ENCODE measurements at regions not wholly inside any gene's neighbourhood (a gene's known extent, or its start where the extent isn't known, plus 50 kb on each side); places are given as distances from the start of the nearest gene placed in this dataset.
"Not testable (repeated sequence)": the region's sequence is repeated elsewhere in the genome, so short reads cannot be mapped to it uniquely, and the experiment has no call there.

GRCh38 chr13:100762126-100762525 is 87.5 kb upstream of the TMTC4 start:
- DNase-seq, H3K4me3 Mint-ChIP-seq, POLR2A ChIA-PET, H3K36me3 Mint-ChIP-seq, H3K27ac Mint-ChIP-seq, H3K9me3 Mint-ChIP-seq, ATAC-seq, H3K4me1 Mint-ChIP-seq: not testable (repeated sequence)
- peaks cover 1 to 11% (median 8%) of the 10 kb centered on the region in 5 donors for H3K27me3 Mint-ChIP-seq

GRCh38 chr13:100755891-100756290 is 81.3 kb upstream of the TMTC4 start:
- no peak overlapping the region for H3K27ac Mint-ChIP-seq

GRCh38 chr13:100754459-100754858 is 79.9 kb upstream of the TMTC4 start:
- peaks cover 0 to 7% (median 3%) of the 10 kb centered on the region in 5 donors for H3K27me3 Mint-ChIP-seq
- no peaks in the 10 kb centered on the region for H3K36me3 Mint-ChIP-seq
- ATAC-seq (no peak), DNase-seq (no peak)
- H3K27ac Mint-ChIP-seq: no peak overlapping the region
- H3K9me3 Mint-ChIP-seq: no peaks in the 10 kb centered on the region
- no peak overlapping the region for H3K4me3 Mint-ChIP-seq
- POLR2A ChIA-PET: no interaction called here
- peaks cover 0 to 2% (median 0%) of the 10 kb centered on the region in 4 donors for H3K4me1 Mint-ChIP-seq

More at GRCh38 chr13:100755891-100756290, 81.3 kb upstream of the TMTC4 start:
- Mint-ChIP-seq H3K4me3 (no peak overlapping the region), H3K9me3 (no peaks in the 10 kb centered on the region), H3K36me3 (no peaks in the 10 kb centered on the region), H3K27me3 (peaks cover 1 to 8% (median 6%) of the 10 kb centered on the region in 5 donors), H3K4me1 (peaks cover 0 to 2% (median 0%) of the 10 kb centered on the region in 4 donors)
- DNase-seq: no peak
- no peak for ATAC-seq
- POLR2A ChIA-PET: no interaction called here

- Mint-ChIP-seq H3K27me3 (peaks cover 0 to 4% (median 4%) of the 10 kb centered on the region in 5 donors), H3K4me3 (no peak overlapping the region), H3K9me3 (no peaks in the 10 kb centered on the region), H3K4me1 (peaks cover 0 to 2% (median 0%) of the 10 kb centered on the region in 4 donors), H3K36me3 (no peaks in the 10 kb centered on the region), H3K27ac (no peak overlapping the region)
- DNase-seq (no peak), ATAC-seq (no peak)
- POLR2A ChIA-PET: no interaction called here
Observed at GRCh38 chr13:100753376-100753775, 78.8 kb upstream of the TMTC4 start.

- Mint-ChIP-seq H3K27ac (no peak overlapping the region), H3K9me3 (no peaks in the 10 kb centered on the region), H3K36me3 (no peaks in the 10 kb centered on the region), H3K4me3 (no peak overlapping the region), H3K4me1 (peaks cover 0 to 2% (median 0%) of the 10 kb centered on the region in 4 donors), H3K27me3 (peaks cover 0 to 4% (median 4%) of the 10 kb centered on the region in 5 donors)
- POLR2A ChIA-PET: no interaction called here
- DNase-seq (no peak), ATAC-seq (no peak)
Observed at GRCh38 chr13:100751826-100752225, 77.2 kb upstream of the TMTC4 start.

GRCh38 chr13:100746953-100747683 is 72.5 kb upstream of the TMTC4 start:
- Mint-ChIP-seq H3K4me3 (no peak overlapping the region), H3K27me3 (peaks cover 4 to 18% (median 8%) of the 10 kb centered on the region in 5 donors), H3K27ac (no peak overlapping the region), H3K36me3 (peaks cover 0 to 4% (median 0%) of the 10 kb centered on the region in 3 donors), H3K4me1 (peaks cover 0 to 2% (median 0%) of the 10 kb centered on the region in 4 donors), H3K9me3 (peaks cover 0 to 10% (median 2%) of the 10 kb centered on the region in 9 donors)
- DNase-seq (no peak), ATAC-seq (no peak)
- POLR2A ChIA-PET: no interaction called here

- no peaks in the 10 kb centered on the region for H3K4me1 Mint-ChIP-seq
- H3K36me3 Mint-ChIP-seq: peaks cover 0 to 8% (median 6%) of the 10 kb centered on the region in 3 donors
- peaks cover 0 to 10% (median 3%) of the 10 kb centered on the region in 9 donors for H3K9me3 Mint-ChIP-seq
- no peak for DNase-seq
- ATAC-seq: no peak
- H3K27me3 Mint-ChIP-seq: peaks cover 12 to 42% (median 19%) of the 10 kb centered on the region in 5 donors
- no peak overlapping the region for H3K27ac Mint-ChIP-seq
- H3K4me3 Mint-ChIP-seq: no peak overlapping the region
- POLR2A ChIA-PET: no interaction called here
Observed at GRCh38 chr13:100738176-100738855, 63.7 kb upstream of the TMTC4 start.

- no peak overlapping the region for H3K4me3 Mint-ChIP-seq
- H3K27ac Mint-ChIP-seq: no peak overlapping the region
- ATAC-seq (no peak), DNase-seq (no peak)
- POLR2A ChIA-PET: no interaction called here
- peaks cover 10 to 47% (median 23%) of the 10 kb centered on the region in 5 donors for H3K27me3 Mint-ChIP-seq
- H3K9me3 Mint-ChIP-seq: peaks cover 0 to 10% (median 3%) of the 10 kb centered on the region in 9 donors
- H3K36me3 Mint-ChIP-seq: peaks cover 0 to 8% (median 6%) of the 10 kb centered on the region in 3 donors
- peaks cover 0 to 2% (median 0%) of the 10 kb centered on the region in 4 donors for H3K4me1 Mint-ChIP-seq
Observed at GRCh38 chr13:100735494-100735893, 60.9 kb upstream of the TMTC4 start.

- ATAC-seq (no peak), DNase-seq (no peak)
- no peak overlapping the region for H3K4me3 Mint-ChIP-seq
- peaks cover 0 to 2% (median 0%) of the 10 kb centered on the region in 4 donors for H3K4me1 Mint-ChIP-seq
- peaks cover 7 to 47% (median 21%) of the 10 kb centered on the region in 5 donors for H3K27me3 Mint-ChIP-seq
- POLR2A ChIA-PET: interaction anchor here (1.0 kb wide), 1 partner anchor 12 kb away, joined by 3 read pairs; no protein-coding TSS in a partner anchor
- H3K27ac Mint-ChIP-seq: no peak overlapping the region
- peaks cover 0 to 6% (median 5%) of the 10 kb centered on the region in 3 donors for H3K36me3 Mint-ChIP-seq
- H3K9me3 Mint-ChIP-seq: peaks cover 0 to 10% (median 3%) of the 10 kb centered on the region in 9 donors
Observed at GRCh38 chr13:100734194-100734720, 59.7 kb upstream of the TMTC4 start.

- no peak for ATAC-seq
Observed at GRCh38 chr13:100733261-100733660, 58.7 kb upstream of the TMTC4 start.

GRCh38 chr13:100728201-100728600 is 53.6 kb upstream of the TMTC4 start:
- ATAC-seq: no peak
- Mint-ChIP-seq H3K36me3 (peaks cover 0 to 6% (median 0%) of the 10 kb centered on the region in 3 donors), H3K9me3 (peaks cover 0 to 19% (median 7%) of the 10 kb centered on the region in 9 donors), H3K27me3 (peaks cover 4 to 29% (median 14%) of the 10 kb centered on the region in 5 donors), H3K4me1 (peaks cover 0 to 3% (median 0%) of the 10 kb centered on the region in 4 donors), H3K4me3 (no peak overlapping the region), H3K27ac (no peak overlapping the region)
- no peak for DNase-seq
- POLR2A ChIA-PET: no interaction called here

More at GRCh38 chr13:100733261-100733660, 58.7 kb upstream of the TMTC4 start:
- H3K36me3 Mint-ChIP-seq: peaks cover 0 to 10% (median 4%) of the 10 kb centered on the region in 3 donors
- peaks cover 7 to 37% (median 20%) of the 10 kb centered on the region in 5 donors for H3K27me3 Mint-ChIP-seq
- POLR2A ChIA-PET: no interaction called here
- no peak overlapping the region for H3K27ac Mint-ChIP-seq
- H3K4me3 Mint-ChIP-seq: no peak overlapping the region
- H3K9me3 Mint-ChIP-seq: peaks cover 0 to 7% (median 1%) of the 10 kb centered on the region in 9 donors
- DNase-seq: no peak
- H3K4me1 Mint-ChIP-seq: peaks cover 0 to 2% (median 0%) of the 10 kb centered on the region in 4 donors

- POLR2A ChIA-PET: no interaction called here
- Mint-ChIP-seq H3K36me3 (peaks cover 0 to 6% (median under 1%) of the 10 kb centered on the region in 3 donors), H3K4me3 (no peak overlapping the region), H3K9me3 (peaks cover 0 to 22% (median 8%) of the 10 kb centered on the region in 9 donors), H3K4me1 (peaks cover 0 to 6% (median 3%) of the 10 kb centered on the region in 4 donors), H3K27me3 (peaks cover 6 to 33% (median 16%) of the 10 kb centered on the region in 5 donors), H3K27ac (no peak overlapping the region)
- DNase-seq (no peak), ATAC-seq (no peak)
Observed at GRCh38 chr13:100725472-100725871, 50.9 kb upstream of the TMTC4 start.

- Mint-ChIP-seq H3K4me1 (peaks cover 0 to 6% (median 3%) of the 10 kb centered on the region in 4 donors), H3K27ac (no peak overlapping the region), H3K9me3 (peaks cover 0 to 27% (median 11%) of the 10 kb centered on the region in 9 donors), H3K36me3 (peaks cover 0 to 6% (median 1%) of the 10 kb centered on the region in 3 donors), H3K27me3 (peaks cover 6 to 30% (median 16%) of the 10 kb centered on the region in 5 donors), H3K4me3 (no peak overlapping the region)
- no peak for DNase-seq
- ATAC-seq: no peak
- POLR2A ChIA-PET: no interaction called here
Observed at GRCh38 chr13:100724568-100724967, 50.0 kb upstream of the TMTC4 start.

Data from naive thymus-derived CD8-positive, alpha-beta T cell (primary cell).